CD8-positive, alpha-beta memory T cell (primary cell): ENCODE measurements at regions not wholly inside any gene's neighbourhood (a gene's known extent, or its start where the extent isn't known, plus 50 kb on each side); places are given as distances from the start of the nearest gene placed in this dataset.

ENCODE experiments used
- CTCF ChIA-PET: fragments of 350-600 bp; sonication (Branson Sonifier 250); formaldehyde crosslinking; loops from one replicate; lab custom pipeline; 2021; ENCODE audit warnings: antibody characterized with exemption; lab: Charles Lee
- POLR2A ChIA-PET: fragments of 350-600 bp; sonication (Branson Sonifier 250); formaldehyde crosslinking; loops from one replicate; lab custom pipeline; 2021; ENCODE audit warnings: antibody characterized with exemption; lab: Charles Lee
- DNase-seq, 5 donors: peaks; one replicate each; pipeline versions ENCODE4 v3.0.0 to v3.0.0-alpha.2; 2020 to 2022; ENCODE audit warnings: mixed read lengths in 1 of 5
- H3K27ac ChIP-seq: one replicate; pipeline ENCODE4 v1.7.0; 2013; ENCODE audit warnings: low read depth, mild to moderate bottlenecking, low read length, moderate library complexity
- H3K27me3 ChIP-seq: 2 replicates; pipeline ENCODE4 v1.7.0; 2013; ENCODE audit warnings: low read length, mild to moderate bottlenecking; ENCODE audit not compliant: insufficient read depth, poor library complexity, severe bottlenecking
- H3K36me3 ChIP-seq: 2 replicates; pipeline ENCODE4 v1.7.0; 2013; ENCODE audit warnings: mild to moderate bottlenecking, low read length, moderate library complexity; ENCODE audit not compliant: insufficient read depth
- H3K4me1 ChIP-seq: 2 replicates; pipeline ENCODE4 v1.7.0; 2013; ENCODE audit warnings: mild to moderate bottlenecking, low read length, moderate library complexity; ENCODE audit not compliant: insufficient read depth
- H3K4me3 ChIP-seq: 2 replicates; pipeline ENCODE4 v1.7.0; 2013; ENCODE audit warnings: mild to moderate bottlenecking, low read length
- H3K9me3 ChIP-seq: 2 replicates; pipeline ENCODE4 v1.7.0; 2013; ENCODE audit warnings: mild to moderate bottlenecking, low read length
- H3K27ac Mint-ChIP-seq, 8 donors: one replicate each; pipeline ENCODE4 v1.8.0; 2020 to 2021; ENCODE audit warnings: mixed read lengths in 8 of 8, mild to moderate bottlenecking in 6 of 8, inconsistent platforms in 3 of 8, moderate library complexity in 3 of 8
- H3K27me3 Mint-ChIP-seq, 2 donors: one replicate each; pipeline ENCODE4 v1.8.0; 2020 to 2021; ENCODE audit warnings: mixed read lengths in 2 of 2, mild to moderate bottlenecking in 1 of 2, moderate library complexity in 1 of 2
- H3K36me3 Mint-ChIP-seq, 3 donors: one replicate each; pipeline ENCODE4 v1.8.0; 2020 to 2021; ENCODE audit warnings: mixed read lengths in 3 of 3, inconsistent platforms in 1 of 3, mild to moderate bottlenecking in 1 of 3
- H3K4me1 Mint-ChIP-seq, 3 donors: one replicate each; pipeline ENCODE4 v1.8.0; 2020 to 2021; ENCODE audit warnings: mixed read lengths in 3 of 3, inconsistent platforms in 1 of 3, mild to moderate bottlenecking in 1 of 3
- H3K4me3 Mint-ChIP-seq, 7 donors: one replicate each; pipeline ENCODE4 v1.8.0; 2020 to 2021; ENCODE audit warnings: mixed read lengths in 7 of 7, mild to moderate bottlenecking in 6 of 7, moderate library complexity in 4 of 7, inconsistent platforms in 2 of 7
- H3K9me3 Mint-ChIP-seq, 5 donors: one replicate each; pipeline ENCODE4 v1.8.0; 2020 to 2022; ENCODE audit warnings: mixed read lengths in 5 of 5, mild to moderate bottlenecking in 3 of 5, moderate library complexity in 2 of 5, inconsistent platforms in 1 of 5

- CTCF ChIA-PET: no interaction called here
These were observed 150.7 kb downstream of the FOXB1 start for GRCh38 chr15:60154764-60155325.

DNA sequence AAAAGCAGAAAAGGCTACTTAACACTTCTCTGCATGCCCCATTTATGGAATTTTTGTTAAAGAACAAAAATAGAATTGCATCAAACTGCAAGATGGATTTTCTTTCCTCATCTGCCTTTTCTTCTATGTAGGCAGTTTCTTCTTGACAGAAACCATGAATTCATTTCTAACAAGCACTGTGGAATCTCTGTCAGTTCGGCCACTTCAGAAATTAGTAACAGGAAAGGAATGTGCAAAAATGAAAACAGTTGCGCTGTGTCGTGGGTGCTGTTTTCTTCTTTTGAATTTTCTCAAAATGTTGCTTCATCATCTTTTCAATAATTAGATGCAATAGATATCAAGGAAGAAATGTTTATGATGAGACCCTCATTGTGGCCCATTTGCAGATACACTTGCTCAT is 151.6 kb downstream of the FOXB1 start:
- H3K4me3 ChIP-seq: no peak overlapping the region
- no peak overlapping the region for H3K27ac Mint-ChIP-seq
- no peaks in the 10 kb centered on the region for H3K36me3 Mint-ChIP-seq
- peaks cover 0 to 11% (median 11%) of the 10 kb centered on the region in 3 donors for H3K4me1 Mint-ChIP-seq
- no peaks in the 10 kb centered on the region for H3K27me3 ChIP-seq
- POLR2A ChIA-PET: no interaction called here
- no peaks in the 10 kb centered on the region for H3K36me3 ChIP-seq
- DNase-seq: no peak
- H3K4me3 Mint-ChIP-seq: no peak overlapping the region
- H3K9me3 ChIP-seq: no peaks in the 10 kb centered on the region
- peaks cover 21 to 55% of the 10 kb centered on the region in 2 donors for H3K27me3 Mint-ChIP-seq
- H3K4me1 ChIP-seq: no peaks in the 10 kb centered on the region
- CTCF ChIA-PET: no interaction called here
- no peaks in the 10 kb centered on the region for H3K9me3 Mint-ChIP-seq
- no peak overlapping the region for H3K27ac ChIP-seq

More at GRCh38 chr15:60154764-60155325, 150.7 kb downstream of the FOXB1 start:
- no peak for DNase-seq
- H3K27ac ChIP-seq: no peak overlapping the region
- H3K4me3 ChIP-seq: no peak overlapping the region
- Mint-ChIP-seq H3K27ac (no peak overlapping the region), H3K9me3 (no peaks in the 10 kb centered on the region), H3K36me3 (no peaks in the 10 kb centered on the region), H3K4me3 (no peak overlapping the region), H3K4me1 (peaks cover 0 to 11% (median 11%) of the 10 kb centered on the region in 3 donors), H3K27me3 (peaks cover 21 to 54% of the 10 kb centered on the region in 2 donors)
- POLR2A ChIA-PET: no interaction called here
- no peaks in the 10 kb centered on the region for H3K9me3 ChIP-seq
- H3K4me1 ChIP-seq: no peaks in the 10 kb centered on the region
- H3K36me3 ChIP-seq: no peaks in the 10 kb centered on the region
- peaks cover 2% of the 10 kb centered on the region for H3K27me3 ChIP-seq

DNA sequence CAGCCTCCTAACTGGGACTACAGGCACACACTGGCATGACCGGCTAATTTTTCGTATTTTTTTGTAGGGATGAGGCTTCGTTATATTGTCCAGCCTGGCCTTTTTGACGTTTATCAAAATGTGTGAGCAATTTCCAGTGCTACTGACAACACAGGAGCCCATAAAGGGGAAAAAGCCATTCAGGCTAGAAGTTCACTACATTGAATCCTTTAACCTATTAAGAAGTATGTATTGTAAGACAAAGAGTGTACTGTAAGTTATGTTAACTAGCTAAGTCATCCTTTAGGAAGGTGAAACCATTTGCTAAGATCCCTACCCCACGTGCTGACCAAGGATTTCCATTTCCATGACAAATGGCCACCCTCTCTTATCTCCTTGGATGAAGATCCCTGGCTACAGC is 156.8 kb downstream of the FOXB1 start:
- H3K27ac Mint-ChIP-seq: no peak overlapping the region
- no peak for DNase-seq
- POLR2A ChIA-PET: no interaction called here
- CTCF ChIA-PET: no interaction called here
- Histone ChIP-seq H3K27me3 (no peaks in the 10 kb centered on the region), H3K4me1 (no peaks in the 10 kb centered on the region), H3K27ac (no peak overlapping the region), H3K9me3 (no peaks in the 10 kb centered on the region), H3K4me3 (no peak overlapping the region), H3K36me3 (no peaks in the 10 kb centered on the region)
- H3K4me1 Mint-ChIP-seq: no peaks in the 10 kb centered on the region
- no peaks in the 10 kb centered on the region for H3K9me3 Mint-ChIP-seq
- peaks cover 14 to 42% of the 10 kb centered on the region in 2 donors for H3K27me3 Mint-ChIP-seq
- H3K36me3 Mint-ChIP-seq: no peaks in the 10 kb centered on the region
- H3K4me3 Mint-ChIP-seq: no peak overlapping the region

DNA sequence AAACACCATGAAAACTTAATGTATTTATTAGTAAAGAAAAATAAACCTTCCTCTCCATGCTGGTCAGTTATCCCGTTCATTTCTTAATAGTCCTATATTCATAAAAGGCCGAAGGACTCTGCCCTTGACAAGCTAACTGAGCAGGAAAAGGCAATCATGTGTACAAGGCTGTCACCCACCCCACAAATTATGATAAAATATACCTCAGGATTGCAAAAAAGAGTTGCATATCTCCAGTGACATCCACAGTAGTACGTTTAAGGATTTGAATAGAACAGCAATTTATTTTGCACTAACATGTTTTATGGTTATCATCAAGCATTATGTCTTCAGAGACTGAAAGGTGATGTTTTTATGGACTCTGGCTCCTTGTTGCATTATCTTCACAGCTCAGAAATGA is 157.6 kb downstream of the FOXB1 start:
- no peaks in the 10 kb centered on the region for H3K36me3 ChIP-seq
- CTCF ChIA-PET: interaction anchor here (1.3 kb wide), 1 partner anchor 34 kb away, joined by 3 read pairs; no protein-coding TSS in a partner anchor
- no peak for DNase-seq
- Mint-ChIP-seq H3K4me3 (no peak overlapping the region), H3K4me1 (no peaks in the 10 kb centered on the region), H3K9me3 (no peaks in the 10 kb centered on the region), H3K36me3 (no peaks in the 10 kb centered on the region), H3K27ac (no peak overlapping the region), H3K27me3 (peaks cover 9 to 34% of the 10 kb centered on the region in 2 donors)
- no peak overlapping the region for H3K4me3 ChIP-seq
- no peaks in the 10 kb centered on the region for H3K4me1 ChIP-seq
- POLR2A ChIA-PET: no interaction called here
- no peaks in the 10 kb centered on the region for H3K27me3 ChIP-seq
- H3K9me3 ChIP-seq: no peaks in the 10 kb centered on the region
- no peak overlapping the region for H3K27ac ChIP-seq

- H3K4me1 ChIP-seq: no peaks in the 10 kb centered on the region
- POLR2A ChIA-PET: no interaction called here
- no peaks in the 10 kb centered on the region for H3K27me3 ChIP-seq
- H3K36me3 Mint-ChIP-seq: no peaks in the 10 kb centered on the region
- no peaks in the 10 kb centered on the region for H3K9me3 Mint-ChIP-seq
- H3K4me3 ChIP-seq: no peak overlapping the region
- peaks cover 5 to 31% of the 10 kb centered on the region in 2 donors for H3K27me3 Mint-ChIP-seq
- H3K27ac Mint-ChIP-seq: no peak overlapping the region
- CTCF ChIA-PET: interaction anchor here (1.3 kb wide), 1 partner anchor 35 kb away, joined by 3 read pairs; no protein-coding TSS in a partner anchor
- no peak overlapping the region for H3K27ac ChIP-seq
- H3K9me3 ChIP-seq: no peaks in the 10 kb centered on the region
- no peaks in the 10 kb centered on the region for H3K4me1 Mint-ChIP-seq
- no peak overlapping the region for H3K4me3 Mint-ChIP-seq
- no peaks in the 10 kb centered on the region for H3K36me3 ChIP-seq
- no peak for DNase-seq
These were observed 158.3 kb downstream of the FOXB1 start for GRCh38 chr15:60162251-60162967.

- CTCF ChIA-PET: no interaction called here
- no peaks in the 10 kb centered on the region for H3K9me3 ChIP-seq
- Mint-ChIP-seq H3K27me3 (peaks cover 5 to 30% of the 10 kb centered on the region in 2 donors), H3K27ac (no peak overlapping the region), H3K4me3 (no peak overlapping the region), H3K9me3 (no peaks in the 10 kb centered on the region), H3K36me3 (no peaks in the 10 kb centered on the region), H3K4me1 (no peaks in the 10 kb centered on the region)
- H3K27ac ChIP-seq: no peak overlapping the region
- no peaks in the 10 kb centered on the region for H3K27me3 ChIP-seq
- POLR2A ChIA-PET: no interaction called here
- H3K4me3 ChIP-seq: no peak overlapping the region
- no peak for DNase-seq
- no peaks in the 10 kb centered on the region for H3K36me3 ChIP-seq
- H3K4me1 ChIP-seq: no peaks in the 10 kb centered on the region
These were observed 158.9 kb downstream of the FOXB1 start for GRCh38 chr15:60162968-60163355.

GRCh38 chr15:60165111-60165510 is 161.0 kb downstream of the FOXB1 start:
- Mint-ChIP-seq H3K4me1 (no peaks in the 10 kb centered on the region), H3K27me3 (peaks cover 0 to 17% of the 10 kb centered on the region in 2 donors), H3K27ac (no peak overlapping the region), H3K4me3 (no peak overlapping the region), H3K36me3 (no peaks in the 10 kb centered on the region), H3K9me3 (no peaks in the 10 kb centered on the region)
- Histone ChIP-seq H3K27me3 (no peaks in the 10 kb centered on the region), H3K36me3 (no peaks in the 10 kb centered on the region), H3K4me3 (no peak overlapping the region), H3K4me1 (no peaks in the 10 kb centered on the region), H3K27ac (no peak overlapping the region), H3K9me3 (no peaks in the 10 kb centered on the region)
- POLR2A ChIA-PET: no interaction called here
- CTCF ChIA-PET: no interaction called here
- DNase-seq: no peak

- peaks cover 11 to 16% of the 10 kb centered on the region in 2 donors for H3K27me3 Mint-ChIP-seq
- H3K36me3 Mint-ChIP-seq: peaks cover 0 to 2% (median 0%) of the 10 kb centered on the region in 3 donors
- Histone ChIP-seq H3K9me3 (no peaks in the 10 kb centered on the region), H3K27ac (no peak overlapping the region), H3K4me3 (no peak overlapping the region), H3K4me1 (no peaks in the 10 kb centered on the region), H3K36me3 (no peaks in the 10 kb centered on the region), H3K27me3 (no peaks in the 10 kb centered on the region)
- ChIA-PET POLR2A (no interaction called here), CTCF (no interaction called here)
- H3K9me3 Mint-ChIP-seq: no peaks in the 10 kb centered on the region
- no peaks in the 10 kb centered on the region for H3K4me1 Mint-ChIP-seq
- DNase-seq: no peak
- no peak overlapping the region for H3K4me3 Mint-ChIP-seq
- H3K27ac Mint-ChIP-seq: no peak overlapping the region
These were observed 168.0 kb downstream of the FOXB1 start for GRCh38 chr15:60172143-60172542.
